K562 (cell line): ENCODE measurements at regions not wholly inside any gene's neighbourhood (a gene's known extent, or its start where the extent isn't known, plus 50 kb on each side); places are given as distances from the start of the nearest gene placed in this dataset.

Experiments used
- BMI1 ChIP-seq: fragments of 150-350 bp; IDR thresholded peaks from 2 replicates; pipeline ENCODE4 v1.6.1; 2014; ENCODE audit warnings: low read length
- GTF3C2 ChIP-seq: IDR thresholded peaks from 3 replicates; pipeline ENCODE4 v1.6.1; 2011; ENCODE audit warnings: borderline replicate concordance, mild to moderate bottlenecking, moderate library complexity; ENCODE audit not compliant: insufficient read length; ENCODE audit errors: extremely low read depth
- HES1 ChIP-seq: fragments of 450-650 bp; IDR thresholded peaks from 2 replicates; pipeline ENCODE4 v1.6.1; 2016; ENCODE audit warnings: low read depth, mild to moderate bottlenecking, moderate library complexity
- MAX ChIP-seq: sonication (generic); formaldehyde crosslinking; IDR thresholded peaks from 2 replicates; pipeline ENCODE4 v1.9.0; 2022; ENCODE audit warnings: mild to moderate bottlenecking, missing genetic modification reagents
- MTA3 ChIP-seq: fragments of 450-650 bp; formaldehyde crosslinking; IDR thresholded peaks from 2 replicates; pipeline ENCODE4 v1.6.1; 2017; ENCODE audit warnings: mild to moderate bottlenecking, borderline replicate concordance
- RBM22 ChIP-seq: fragments of 200-400 bp; formaldehyde crosslinking; IDR thresholded peaks from 2 replicates; pipeline ENCODE4 v1.6.1; 2018; ENCODE audit warnings: low read length, low read depth; ENCODE audit not compliant: poor library complexity, severe bottlenecking
- USF2 ChIP-seq: sonication (generic); formaldehyde crosslinking; IDR thresholded peaks from 2 replicates; pipeline ENCODE4 v1.5.0; 2020; ENCODE audit warnings: missing genetic modification reagents
- ZEB2 ChIP-seq: fragments of 450-650 bp; IDR thresholded peaks from 2 replicates; pipeline ENCODE4 v1.6.1; 2016
- ZNF197 ChIP-seq: fragments of 200-800 bp; sonication (Bioruptor generic); IDR thresholded peaks from 2 replicates; pipeline ENCODE4 v1.6.1; 2016; ENCODE audit warnings: low read depth, missing genetic modification characterization, missing compliant biosample characterization
- ZNF311 ChIP-seq: fragments of 250-450 bp; sonication (Bioruptor Pico); IDR thresholded peaks from 2 replicates; pipeline ENCODE4 v1.4.0; 2020; ENCODE audit warnings: mild to moderate bottlenecking, moderate library complexity
- ZNF324 ChIP-seq: fragments of 250-450 bp; sonication (Bioruptor Pico); IDR thresholded peaks from 2 replicates; pipeline ENCODE4 v1.4.0; 2020; ENCODE audit warnings: mild to moderate bottlenecking

- TF ChIP-seq USF2 (CRISPR knock-in tag) (no peak), GTF3C2 (no peak), MAX (CRISPR knock-in tag) (no peak), ZNF197 (CRISPR knock-in tag) (no peak), RBM22 (no peak), ZNF324 (CRISPR knock-in tag) (no peak), ZNF311 (CRISPR knock-in tag) (no peak), ZEB2 (no peak), BMI1 (no peak), HES1 (no peak), MTA3 (no peak)
Observed at GRCh38 chr21:16353764-16354163, 624.0 kb downstream of the USP25 start (continued).
